Amniotic stem cell (primary cell): ENCODE measurements at regions not wholly inside any gene's neighbourhood (a gene's known extent, or its start where the extent isn't known, plus 50 kb on each side); places are given as distances from the start of the nearest gene placed in this dataset.

ENCODE experiments used
- DNase-seq: peaks from one replicate; lab custom pipeline; 2025; lab: John Stamatoyannopoulos, UW

DNA sequence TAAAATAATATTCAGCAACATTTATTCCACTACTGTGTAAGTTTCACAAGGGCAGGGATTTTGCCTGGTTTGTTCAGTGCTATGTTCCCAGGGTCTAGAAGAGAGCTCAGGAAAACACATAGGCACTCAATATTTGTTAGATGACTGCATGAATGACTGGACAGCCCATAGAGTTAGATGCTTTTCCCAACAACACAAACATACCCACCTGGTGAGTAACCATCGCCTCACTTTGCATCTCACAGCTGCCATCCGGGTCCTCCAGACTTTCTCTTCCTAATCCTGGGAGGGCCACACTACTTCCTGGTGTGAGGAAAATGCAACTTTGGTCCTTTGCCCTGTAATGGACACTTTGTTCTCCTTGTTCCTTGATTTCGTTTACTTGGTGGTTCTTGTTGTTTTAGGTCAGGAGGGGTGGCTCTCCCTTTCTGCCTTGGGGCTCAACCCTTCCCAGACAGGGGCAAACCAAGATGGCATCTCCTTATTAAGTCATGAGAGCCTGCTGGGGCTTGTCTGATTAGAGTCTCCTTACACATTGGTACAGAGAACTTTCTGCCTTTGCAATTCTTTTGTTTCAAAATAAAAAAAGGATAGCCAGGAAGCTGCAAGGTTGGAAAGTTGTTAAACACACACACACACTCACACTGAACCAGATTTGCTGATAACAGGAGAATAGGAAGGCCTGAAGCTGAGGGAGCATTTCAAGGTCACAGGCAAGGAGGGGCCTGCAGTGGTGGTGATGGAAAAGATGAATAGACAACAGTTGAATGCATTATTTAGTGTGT, 190.6 kb downstream of the MID1IP1 start:
- no peak for DNase-seq

DNA sequence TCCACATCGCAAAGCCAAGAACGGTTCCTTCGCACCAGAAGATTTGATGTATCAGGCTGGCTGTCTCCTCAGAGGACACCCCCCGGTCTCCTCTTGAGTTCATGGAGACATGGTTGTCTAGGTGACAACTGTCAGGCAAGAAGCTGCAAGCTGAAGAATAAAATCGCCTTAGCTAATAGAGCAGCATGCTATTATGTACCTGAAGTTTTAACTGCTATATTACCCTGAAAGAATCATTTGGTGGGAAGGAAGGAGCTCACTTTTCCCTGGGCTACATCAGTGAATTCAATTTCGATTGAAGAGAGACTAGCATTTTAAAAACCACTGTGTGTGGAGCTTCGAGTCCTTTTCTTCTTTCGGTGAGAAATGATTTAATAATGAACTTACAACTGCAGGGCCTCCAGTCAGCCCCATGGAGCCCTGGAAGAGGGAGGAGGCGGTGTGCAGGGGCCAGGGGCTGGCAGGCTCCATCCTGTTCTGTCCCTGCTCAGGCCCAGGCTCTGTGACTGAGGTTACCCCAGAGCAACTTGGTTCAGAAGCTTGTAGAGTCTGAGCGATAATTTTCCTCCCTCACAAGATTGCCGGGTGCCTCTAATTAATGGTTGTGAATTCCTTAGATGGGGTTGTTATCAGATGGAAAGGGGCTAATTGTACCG, 191.3 kb downstream of the MID1IP1 start:
- DNase-seq: no peak

DNA sequence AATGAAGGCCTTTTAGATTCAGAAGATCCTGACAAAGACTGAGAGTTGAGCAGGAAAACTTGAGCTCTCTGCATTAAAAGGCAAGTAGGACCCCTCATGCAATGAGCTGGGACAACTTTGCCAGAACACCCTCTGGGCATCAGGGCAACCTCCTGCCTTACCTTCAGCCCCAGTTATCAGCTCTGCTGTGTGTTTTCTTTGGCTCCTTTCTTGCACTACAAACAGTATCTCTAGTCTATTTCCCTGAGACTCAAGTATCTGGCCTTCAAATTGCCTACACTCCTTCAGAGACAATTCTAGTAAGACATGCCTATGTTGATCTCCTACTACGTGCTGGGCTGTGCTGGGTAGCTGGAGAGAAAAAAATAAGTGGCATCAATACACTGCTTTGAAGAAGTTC, 192.2 kb downstream of the MID1IP1 start:
- DNase-seq: no peak

DNA sequence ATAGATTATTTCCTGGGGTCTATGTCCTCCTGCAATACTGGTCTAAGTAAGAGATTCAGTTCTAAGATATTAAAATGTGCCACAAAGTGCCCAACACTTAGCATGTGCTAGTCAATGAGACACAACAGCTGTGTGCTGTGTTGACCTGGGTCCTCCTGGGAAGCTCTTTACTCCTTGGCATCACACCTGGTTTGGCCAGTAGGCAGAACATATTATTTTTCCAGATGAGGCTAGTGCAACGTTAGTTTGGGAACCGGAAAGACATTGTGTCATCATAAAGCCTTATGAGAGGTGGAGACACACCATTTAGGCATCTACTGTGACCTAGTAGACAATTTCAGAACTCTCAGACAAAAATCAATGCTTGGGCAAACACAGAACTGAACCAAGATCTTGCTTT, 197.8 kb downstream of the MID1IP1 start:
- no peak for DNase-seq

DNA sequence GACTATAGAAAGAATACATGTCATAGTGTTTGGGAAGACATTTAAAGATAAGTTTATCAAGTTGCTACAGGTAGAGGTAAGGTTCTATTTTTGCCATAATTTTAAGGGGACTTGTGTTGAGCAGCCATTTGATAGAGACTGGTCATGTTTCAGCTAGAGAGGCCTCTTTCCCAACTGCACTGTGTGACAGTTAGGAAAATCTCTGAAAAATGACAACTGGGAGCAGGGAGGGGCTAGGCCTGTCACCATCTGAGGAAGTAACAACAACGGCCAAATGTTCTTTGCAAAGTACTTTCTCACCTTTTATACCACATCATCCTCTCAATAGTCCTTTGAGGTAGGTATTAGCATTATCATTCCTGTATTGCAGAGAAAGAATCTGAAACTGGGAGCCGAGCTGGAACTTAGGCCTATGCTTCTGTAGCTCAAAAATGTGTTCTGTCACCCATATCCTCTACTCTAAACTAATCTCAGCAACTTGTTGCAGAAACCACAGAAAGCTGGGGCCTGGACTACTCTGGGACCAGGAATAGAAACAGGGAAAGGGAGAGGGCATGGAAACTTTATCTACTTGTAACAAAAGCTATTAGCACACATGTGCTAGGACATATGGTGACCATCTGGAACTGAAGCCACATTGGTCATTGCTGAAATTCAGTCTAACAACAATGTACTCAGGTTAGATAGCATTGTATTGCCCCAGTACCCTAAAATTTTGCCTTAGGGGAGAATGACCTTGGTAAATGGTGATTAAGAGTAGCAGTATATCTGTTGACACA, 198.9 kb downstream of the MID1IP1 start:
- DNase-seq: no peak

DNA sequence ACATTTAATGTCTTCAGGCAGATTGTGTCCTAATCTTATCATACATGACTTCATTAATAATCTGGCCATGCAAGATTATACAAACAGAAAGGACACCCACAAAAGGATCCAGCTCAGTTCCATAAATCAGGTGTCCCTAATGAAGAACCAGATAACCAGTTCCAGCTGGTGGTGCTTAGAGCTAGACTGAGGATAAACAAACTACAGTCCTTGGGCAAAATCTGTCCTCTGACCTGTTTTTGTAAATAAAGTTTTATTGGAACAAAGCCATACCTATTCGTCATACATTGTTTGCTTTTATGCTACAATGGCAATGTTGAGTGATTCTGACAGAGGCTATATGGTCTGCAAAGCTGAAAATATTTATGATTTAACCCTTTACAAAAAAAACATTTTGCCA, 199.5 kb downstream of the MID1IP1 start:
- DNase-seq: no peak

DNA sequence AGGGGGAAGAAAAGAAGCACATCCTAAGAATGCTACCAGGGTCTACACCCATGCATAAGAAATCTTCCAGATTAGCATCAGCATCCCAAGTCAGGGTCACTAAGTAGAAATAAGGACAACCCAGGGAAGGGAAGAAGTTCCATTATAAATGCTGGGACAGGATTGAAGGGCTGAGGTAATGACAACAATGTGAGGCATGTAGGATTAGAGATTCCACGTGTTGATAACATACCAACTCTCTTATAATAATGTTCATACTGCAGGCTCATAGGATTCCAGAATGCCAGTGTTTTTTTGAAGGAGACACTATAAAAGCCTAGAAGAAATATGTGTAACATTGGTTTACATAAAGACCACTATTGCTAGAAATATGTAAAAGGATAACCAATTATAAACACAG, 201.2 kb downstream of the MID1IP1 start:
- no peak for DNase-seq

DNA sequence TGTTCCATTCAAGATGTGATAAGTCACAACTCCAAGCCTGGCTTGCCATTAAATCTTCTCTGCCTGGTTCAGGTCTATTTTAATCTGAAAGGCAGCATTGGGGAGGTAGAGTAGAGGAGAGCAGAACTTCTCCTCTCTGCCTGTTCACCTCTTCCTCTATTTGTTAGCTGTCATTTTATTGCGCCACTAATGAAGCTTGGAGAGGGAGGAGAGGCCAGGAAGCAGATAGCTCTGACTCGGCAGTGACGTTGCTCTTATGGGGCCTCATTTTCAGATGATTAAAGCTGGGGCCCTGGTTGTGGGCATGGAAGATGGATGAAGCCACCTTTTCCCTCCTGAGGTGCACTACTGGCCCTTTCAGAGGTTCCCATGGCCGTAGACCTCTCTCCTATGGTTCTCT, 207.3 kb downstream of the MID1IP1 start:
- no peak for DNase-seq

DNA sequence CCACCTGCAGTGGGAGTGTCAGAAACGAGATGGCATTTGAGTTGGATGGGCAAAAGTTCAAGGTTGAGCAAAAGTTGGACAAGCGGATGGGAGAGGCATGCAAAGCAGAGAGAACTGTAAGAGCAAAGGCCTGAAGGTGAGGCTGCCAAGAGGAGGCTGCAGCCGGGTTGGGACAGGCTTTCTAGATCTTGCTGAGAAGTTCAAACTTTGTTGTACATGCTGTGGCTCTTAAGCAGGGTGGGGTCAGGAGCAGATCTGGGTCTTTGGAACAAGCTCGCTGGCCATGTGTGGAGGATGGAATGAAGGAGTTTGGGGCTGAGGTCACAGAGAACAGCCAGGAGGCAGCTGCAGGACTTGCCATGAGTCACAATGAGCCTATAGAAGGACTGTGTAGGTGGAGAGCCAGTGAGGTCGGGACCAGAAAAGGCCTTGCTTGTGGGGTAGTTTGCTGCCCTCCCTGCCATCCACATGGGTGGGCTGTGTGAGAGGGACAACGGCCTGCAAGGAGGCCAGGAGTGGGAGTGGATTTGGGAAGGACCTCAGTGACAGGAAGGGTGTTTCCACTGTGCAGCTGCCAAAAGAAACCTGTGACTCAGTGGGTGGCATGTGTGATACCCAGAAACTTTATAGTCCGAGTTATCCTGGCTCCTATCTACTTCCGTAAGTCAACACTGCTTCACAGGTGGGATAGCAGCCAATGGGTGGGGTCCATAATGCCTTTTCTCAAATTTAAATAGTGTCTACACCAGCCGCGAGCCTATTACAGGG, 210.4 kb downstream of the MID1IP1 start:
- no peak for DNase-seq

DNA sequence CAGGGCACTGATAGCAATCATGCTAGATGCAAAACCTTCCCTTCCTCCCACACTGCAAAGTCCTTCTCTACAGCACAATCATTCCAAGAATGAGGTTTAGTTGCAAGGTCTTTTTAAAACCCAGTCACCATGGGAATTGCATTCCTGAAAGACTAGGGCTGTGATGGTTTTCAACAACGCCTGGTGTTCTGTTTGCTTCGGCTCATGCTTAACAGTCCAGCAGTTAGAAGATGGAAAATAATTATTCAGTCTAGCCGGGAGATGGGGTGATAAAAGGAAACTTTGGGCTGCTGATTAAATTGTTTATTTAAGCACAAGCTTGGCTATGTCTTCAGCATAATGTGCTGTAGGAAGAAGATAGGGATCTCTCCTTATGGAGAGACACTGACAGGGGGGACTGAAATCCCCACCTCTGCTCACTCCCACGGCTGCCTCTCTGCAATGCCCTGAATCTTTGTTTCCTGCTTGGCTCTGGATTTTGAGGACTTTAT, 211.4 kb downstream of the MID1IP1 start:
- DNase-seq: no peak

DNA sequence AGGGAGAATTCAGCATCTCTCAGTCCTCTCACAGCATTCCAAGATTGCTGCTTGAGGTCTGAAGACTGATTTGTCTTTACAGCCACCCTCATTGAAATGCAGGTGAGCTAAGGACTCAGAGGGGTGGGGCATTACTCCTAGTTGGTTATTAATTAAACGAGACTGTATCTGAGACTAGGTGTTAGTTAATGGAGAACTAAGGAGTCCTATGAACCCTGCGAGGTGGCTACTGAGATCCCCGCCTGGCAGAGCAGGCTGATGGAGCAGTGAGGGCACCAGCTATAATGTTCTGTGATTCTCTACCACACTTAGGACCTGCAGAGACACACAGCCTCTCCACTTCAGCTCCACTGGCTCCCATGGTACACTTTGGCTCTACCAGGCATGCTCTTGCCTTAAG, 215.3 kb downstream of the MID1IP1 start:
- no peak for DNase-seq

DNA sequence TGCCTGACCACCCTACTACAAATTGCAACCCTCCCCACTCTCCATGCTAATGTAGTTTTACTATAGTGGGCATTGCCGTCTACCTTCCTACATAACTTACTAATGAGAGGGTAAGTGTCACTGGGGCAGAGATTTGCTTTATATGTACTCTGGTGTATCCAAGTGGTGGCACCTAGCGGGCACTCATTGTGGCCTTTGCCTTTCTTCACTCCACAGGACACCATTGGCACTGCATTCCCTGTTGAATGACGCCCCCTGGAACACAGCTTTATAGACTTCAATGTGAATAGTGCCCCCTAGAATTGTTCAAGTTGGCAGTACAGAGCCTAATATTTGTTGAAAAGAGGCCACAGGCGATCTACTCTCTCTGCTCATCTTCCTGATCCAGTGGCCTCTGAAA, 215.8 kb downstream of the MID1IP1 start:
- DNase-seq: no peak

DNA sequence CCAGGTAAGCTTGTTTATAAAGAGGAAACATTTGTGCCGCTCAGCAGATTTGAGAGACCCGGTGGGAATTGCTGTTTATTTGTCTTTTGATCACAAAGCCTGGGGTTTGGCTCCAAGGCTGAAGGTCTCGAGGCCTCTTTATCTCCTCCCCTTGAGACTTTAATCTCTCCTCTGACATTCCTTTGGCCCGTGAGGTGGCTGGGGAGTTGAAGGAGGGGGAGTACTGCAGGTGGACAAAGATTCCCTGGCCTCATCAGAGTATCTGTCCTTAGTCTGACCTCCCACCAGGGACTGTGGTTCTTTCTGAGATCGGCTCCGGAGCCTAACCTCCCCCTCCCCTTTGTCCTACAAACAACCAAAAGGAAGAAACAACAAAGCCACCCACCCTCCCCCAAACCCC, 216.5 kb downstream of the MID1IP1 start:
- no peak for DNase-seq

DNA sequence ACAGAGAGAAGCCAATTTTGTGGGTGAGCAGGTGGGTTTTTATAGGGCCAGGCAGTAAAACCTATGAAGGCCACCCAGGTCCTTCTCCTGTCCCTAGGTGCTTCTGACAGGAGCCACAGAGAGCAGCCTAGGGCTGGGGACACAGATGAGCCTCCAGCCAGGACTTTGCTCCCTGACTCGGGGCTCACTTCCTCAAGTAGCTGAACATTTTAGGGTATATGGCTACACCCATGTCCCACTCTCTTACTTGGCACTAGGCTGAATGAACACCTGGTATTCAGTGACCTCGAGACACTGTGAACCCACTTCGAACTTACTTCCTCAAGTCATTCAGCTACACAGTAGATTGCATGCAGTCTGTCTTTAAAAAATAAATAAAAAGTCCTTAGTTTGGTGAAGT, 217.3 kb downstream of the MID1IP1 start:
- DNase-seq: no peak

DNA sequence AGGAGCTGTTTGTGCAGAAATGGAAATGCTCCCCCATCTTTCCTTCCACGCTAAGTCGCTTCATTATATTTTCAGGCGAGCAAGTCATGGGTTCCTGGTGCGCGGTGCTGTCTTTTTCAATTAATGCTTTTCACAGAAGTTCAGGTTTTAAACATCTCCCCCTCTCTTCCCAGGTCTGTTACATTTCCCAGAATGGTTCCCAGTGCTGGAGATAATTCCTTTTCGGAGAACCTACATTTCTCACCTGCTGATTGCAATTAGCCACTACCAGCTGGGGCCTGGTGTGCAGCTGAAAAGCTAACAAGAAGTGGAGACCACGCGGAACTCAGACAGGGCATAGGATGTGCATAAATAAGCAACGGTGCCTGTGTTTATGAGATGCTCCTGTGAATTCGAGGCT, 217.8 kb downstream of the MID1IP1 start:
- DNase-seq: no peak

DNA sequence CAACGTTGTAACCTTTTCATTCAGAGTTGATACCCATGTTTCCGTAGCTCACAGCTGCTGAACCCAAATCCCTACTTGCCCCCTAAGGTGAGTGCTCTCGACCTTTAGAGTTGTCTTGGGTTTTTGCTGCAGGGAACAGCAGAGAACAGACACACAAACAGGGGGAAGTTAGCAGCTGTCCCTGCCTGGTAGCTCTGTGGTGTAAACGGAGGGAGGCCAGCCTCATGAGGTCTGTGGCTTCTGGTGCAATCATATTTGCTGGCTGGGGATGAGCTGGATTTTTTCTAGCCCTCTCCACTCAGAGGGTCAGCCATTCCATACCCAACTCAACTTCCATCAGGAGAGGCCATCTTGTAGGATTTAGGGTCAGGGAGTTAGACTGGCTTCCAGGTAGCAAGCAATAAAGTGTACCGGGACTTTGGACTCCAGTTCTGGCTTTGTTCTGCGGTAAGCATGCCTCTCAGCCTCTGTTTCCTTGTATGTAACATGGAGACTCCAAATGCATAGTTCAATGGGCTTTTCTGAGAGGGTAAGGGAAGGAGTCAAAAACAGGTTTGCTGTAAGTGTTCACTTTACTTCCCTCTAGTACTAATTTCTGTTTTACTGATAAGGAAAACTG, 218.9 kb downstream of the MID1IP1 start:
- DNase-seq: no peak

DNA sequence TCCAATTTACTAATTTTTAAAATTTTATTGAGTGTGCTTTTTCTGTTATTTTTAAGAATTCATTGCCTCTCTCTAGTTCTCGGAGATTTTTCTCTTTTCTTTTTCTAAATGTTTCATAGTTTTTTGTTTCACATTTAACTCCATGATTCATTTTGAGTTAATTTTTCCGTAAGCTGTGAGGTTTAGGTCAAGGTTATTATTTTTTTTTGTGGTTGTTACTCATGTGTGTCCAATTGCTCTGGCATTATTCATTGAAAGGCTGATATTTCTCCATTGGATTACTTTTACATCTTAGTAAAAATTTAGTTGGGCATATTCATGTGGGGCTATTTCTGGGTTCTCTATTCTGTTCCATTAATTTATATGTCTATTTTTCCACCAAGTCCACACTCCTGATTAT, 220.8 kb downstream of the MID1IP1 start:
- no peak for DNase-seq

DNA sequence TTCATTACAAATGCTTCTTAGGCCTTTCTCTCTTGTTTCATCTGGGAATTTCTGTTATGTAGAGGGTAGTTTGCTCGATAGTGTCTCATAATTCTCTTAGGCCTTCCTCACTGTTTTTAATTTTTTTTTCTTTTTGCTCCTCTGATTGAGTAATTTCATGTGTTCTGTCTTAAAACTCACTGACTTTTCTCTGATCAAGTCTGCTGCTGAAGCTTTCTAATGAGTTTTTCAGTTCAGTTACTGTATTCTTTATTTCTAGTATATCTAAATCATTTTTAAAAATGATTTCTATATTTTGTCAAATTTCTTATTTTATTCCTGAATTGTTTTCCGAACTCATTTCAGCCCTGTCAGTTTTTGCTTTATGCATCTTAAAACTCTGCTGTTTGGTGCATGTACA, 228.0 kb downstream of the MID1IP1 start:
- no peak for DNase-seq

DNA sequence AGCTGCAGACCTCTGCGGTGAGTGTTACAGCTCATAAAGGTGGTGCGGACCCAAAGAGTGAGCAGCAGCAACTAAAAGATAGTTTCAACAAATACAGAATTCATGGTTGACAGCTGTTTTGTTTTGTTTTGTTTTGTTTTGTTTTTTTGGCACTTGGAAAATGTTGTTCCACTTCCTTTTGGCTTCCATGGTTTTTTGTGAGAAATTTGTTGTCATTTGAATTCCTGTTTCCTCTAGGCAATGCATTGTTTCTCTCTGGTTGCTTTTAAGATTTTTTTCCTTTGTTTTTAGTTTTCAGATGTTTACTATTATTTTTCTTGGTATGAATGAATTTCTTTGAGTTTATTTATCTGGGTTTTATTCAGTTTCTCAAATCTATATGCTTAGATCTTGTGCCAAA, 229.4 kb downstream of the MID1IP1 start:
- no peak for DNase-seq

DNA sequence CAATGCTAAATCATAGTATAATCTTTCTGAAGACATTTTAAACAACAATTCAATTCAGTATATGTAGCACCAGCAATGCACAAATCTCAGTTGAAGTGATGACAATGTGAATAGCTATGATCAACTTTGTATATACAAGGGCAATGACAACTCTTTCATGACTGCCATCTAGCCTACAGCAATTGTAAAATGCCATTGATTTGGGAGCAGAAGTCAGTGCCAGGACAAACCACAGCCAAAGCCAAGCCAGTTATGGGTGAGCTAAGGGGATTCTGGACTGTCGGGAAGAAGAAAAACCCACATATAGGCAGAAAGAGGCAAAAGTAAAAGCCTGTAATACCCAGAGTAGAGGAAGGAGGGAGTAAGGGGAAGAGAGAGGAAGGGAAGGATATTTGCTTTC, 238.6 kb downstream of the MID1IP1 start:
- no peak for DNase-seq

DNA sequence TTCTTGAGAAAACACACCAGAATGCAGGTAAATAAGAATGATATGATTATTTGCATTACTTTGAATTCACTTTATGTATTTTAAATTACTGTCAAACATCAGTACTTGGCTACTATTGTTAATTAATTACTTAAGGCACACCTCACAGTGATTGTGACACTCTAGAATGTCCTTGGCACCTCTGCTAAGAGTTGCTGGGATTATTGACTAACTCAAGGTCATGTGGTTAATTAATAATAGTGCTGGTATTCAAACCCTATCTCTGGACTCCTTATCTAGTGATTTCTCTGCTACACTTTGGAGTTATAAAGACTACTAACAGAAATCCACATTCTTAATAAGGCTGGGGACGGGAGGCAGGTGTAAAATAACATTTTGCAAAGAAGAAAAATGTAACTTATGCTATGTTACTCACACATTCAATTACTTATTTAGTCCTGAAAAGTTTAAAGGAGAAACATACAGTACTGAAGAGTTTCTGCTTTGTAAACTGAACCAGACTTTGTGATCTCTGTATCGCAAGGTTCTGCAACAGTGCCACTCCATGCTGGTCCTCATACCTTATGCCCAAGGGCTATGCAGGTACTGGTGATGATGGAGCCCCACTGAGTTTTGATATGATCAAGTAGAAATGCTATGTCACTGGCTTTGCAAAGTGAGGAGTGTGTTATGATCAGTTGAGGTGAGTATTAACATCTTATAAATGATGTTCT, 242.7 kb downstream of the MID1IP1 start:
- no peak for DNase-seq
